ENCODE measurements at regions not wholly inside any gene's neighbourhood (a gene's known extent, or its start where the extent isn't known, plus 50 kb on each side); places are given as distances from the start of the nearest gene placed in this dataset.

DNA sequence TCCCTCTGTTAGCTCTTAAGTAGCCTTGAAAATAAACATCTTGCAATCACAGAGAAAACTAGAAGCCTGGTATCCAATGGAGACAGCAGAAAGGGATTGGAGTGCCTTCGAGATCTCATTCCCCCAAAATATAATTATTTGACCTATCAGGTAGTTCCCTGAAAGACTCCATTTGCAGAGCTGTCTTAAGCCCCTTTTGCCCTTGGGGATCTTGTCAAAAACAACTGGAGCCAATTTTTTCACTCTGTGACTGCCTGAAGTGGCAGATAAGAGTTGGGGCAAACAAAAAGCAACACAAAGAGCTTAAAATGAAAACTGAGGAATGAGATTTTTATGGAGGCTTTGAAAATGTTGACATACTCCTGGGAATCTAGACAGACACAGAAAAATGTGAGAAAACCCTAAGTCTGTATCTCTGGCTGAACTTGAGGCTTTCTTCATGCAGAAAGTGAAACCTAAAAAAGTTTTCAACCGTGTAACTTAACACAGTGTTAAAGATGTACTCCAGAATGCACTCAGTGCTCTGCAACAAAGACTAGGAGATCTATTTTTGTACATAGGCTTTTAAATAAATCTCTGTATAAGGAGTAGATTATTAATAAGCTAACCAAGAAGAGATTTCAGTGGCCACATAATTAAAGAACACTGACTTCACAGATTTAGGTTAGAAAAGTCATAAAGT, 971.1 kb upstream of the MAN1A1 start:
- TF ChIP-seq, protein P1, sequence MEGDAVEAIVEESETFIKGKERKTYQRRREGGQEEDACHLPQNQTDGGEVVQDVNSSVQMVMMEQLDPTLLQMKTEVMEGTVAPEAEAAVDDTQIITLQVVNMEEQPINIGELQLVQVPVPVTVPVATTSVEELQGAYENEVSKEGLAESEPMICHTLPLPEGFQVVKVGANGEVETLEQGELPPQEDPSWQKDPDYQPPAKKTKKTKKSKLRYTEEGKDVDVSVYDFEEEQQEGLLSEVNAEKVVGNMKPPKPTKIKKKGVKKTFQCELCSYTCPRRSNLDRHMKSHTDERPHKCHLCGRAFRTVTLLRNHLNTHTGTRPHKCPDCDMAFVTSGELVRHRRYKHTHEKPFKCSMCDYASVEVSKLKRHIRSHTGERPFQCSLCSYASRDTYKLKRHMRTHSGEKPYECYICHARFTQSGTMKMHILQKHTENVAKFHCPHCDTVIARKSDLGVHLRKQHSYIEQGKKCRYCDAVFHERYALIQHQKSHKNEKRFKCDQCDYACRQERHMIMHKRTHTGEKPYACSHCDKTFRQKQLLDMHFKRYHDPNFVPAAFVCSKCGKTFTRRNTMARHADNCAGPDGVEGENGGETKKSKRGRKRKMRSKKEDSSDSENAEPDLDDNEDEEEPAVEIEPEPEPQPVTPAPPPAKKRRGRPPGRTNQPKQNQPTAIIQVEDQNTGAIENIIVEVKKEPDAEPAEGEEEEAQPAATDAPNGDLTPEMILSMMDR (IDR thresholded peaks at IDR 0.05), result no peak
- no peak for TF ChIP-seq POLR2A (IDR thresholded peaks at IDR 0.05)
- DNase-seq (ENCODE audit: low spot score in 2 of 2), result no peak
- 77 to 82% methylated on average over 2 of the region's 2 CpGs for WGBS, 2 donors
- intact Hi-C loops (cut with DNase I; ENCODE audit: low total_unique reads), result no loop called here
- H3K4me3 ChIP-seq (ENCODE audit: low read depth, poor library complexity, severe bottlenecking), result no peak overlapping the region

DNA sequence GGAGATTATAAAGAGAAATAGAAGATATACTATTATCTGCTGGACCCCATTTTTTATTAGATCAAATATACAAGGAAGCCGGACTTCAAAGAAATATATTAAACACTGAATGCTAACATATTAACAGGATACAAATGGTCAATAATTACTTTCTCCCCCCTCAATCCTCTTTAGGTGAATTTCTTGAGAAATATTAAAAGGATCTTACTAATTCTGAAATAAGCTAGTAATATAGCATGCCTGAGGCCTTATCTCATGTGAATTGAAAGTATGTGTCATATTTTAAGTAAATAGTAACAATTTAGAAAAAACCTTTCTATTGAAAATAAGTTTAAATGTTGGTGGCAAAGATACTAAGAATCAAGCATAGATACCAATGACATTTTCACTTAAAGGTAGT, 954.7 kb upstream of the MAN1A1 start:
- intact Hi-C loops (cut with DNase I; ENCODE audit: low total_unique reads), result no loop called here
- no peak for DNase-seq (ENCODE audit: low spot score in 2 of 2)
- WGBS, 2 donors, result 93 to 96% methylated on average over 1 of the region's 1 CpG
- TF ChIP-seq POLR2A (IDR thresholded peaks at IDR 0.05), result no peak
- TF ChIP-seq, protein P1 (IDR thresholded peaks at IDR 0.05), result no peak
- H3K4me3 ChIP-seq (ENCODE audit: low read depth, poor library complexity, severe bottlenecking), result no peak overlapping the region

DNA sequence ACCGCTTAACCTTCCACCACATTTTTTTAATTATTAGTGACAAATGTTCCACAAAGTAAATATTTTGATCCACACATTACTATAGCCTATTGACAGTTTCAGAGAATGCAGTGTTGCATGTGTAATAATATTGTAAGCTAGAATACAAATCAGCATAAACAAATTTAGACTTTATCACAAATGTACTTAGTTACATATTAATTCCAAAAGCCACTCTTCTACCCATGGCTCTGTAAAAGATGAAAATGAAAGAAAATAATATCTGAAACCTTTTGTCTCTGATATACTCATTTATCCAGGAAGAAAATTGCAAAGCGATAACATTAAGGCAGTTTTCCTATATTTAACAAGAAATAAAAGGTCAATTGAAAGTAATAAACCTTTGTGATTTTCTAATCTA, 954.0 kb upstream of the MAN1A1 start:
- no peak for DNase-seq (ENCODE audit: low spot score in 2 of 2)
- no peak overlapping the region for H3K4me3 ChIP-seq (ENCODE audit: low read depth, poor library complexity, severe bottlenecking)
- TF ChIP-seq, protein P1 (IDR thresholded peaks at IDR 0.05), result no peak
- no peak for TF ChIP-seq POLR2A (IDR thresholded peaks at IDR 0.05)
- 82 to 88% methylated on average over 2 of the region's 2 CpGs for WGBS, 2 donors
- intact Hi-C loops (cut with DNase I; ENCODE audit: low total_unique reads), result no loop called here

DNA sequence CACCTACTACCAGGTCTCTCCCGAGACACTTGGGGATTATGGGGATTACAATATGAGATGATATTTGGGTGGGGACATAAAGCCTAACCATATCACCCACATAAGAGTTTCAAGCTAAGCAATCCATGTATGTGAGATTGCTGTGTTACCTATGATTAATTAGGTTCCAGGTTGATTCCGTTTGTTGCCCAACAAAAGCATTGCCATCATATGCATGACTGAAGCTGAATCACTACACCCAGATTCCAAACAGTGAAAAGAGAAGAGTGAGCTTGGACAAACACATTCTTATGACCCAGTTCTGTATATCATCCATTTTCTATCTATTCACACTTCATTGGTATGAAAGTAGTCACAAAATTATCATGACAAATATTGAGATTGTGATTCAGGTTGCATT, 952.5 kb upstream of the MAN1A1 start:
- WGBS, 2 donors, result 86 to 95% methylated on average over 2 of the region's 2 CpGs
- intact Hi-C loops (cut with DNase I; ENCODE audit: low total_unique reads), result no loop called here
- no peak overlapping the region for H3K4me3 ChIP-seq (ENCODE audit: low read depth, poor library complexity, severe bottlenecking)
- DNase-seq (ENCODE audit: low spot score in 2 of 2), result no peak
- TF ChIP-seq, protein P1 (IDR thresholded peaks at IDR 0.05), result no peak
- TF ChIP-seq POLR2A (IDR thresholded peaks at IDR 0.05), result no peak

DNA sequence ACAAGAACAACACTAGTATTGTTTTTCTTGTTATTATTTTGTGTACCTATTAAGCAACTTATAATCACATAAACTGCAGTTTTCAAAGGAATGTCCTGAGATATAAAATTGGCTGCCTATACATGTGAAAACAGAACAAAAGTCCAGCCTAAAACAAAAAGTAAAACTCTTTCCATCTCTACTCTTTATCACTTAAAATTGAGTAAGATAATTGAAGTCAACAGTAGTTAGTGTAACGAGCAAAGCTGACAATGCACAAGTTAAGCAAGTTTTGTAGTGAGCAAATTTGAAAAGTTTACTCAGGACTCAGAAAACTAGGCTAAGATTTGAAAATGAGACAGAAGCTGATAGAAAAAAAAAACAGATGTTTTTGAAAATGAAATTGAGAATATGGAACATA, 941.4 kb upstream of the MAN1A1 start:
- WGBS, 2 donors, result 53 to 63% methylated on average over 1 of the region's 1 CpG
- DNase-seq (ENCODE audit: low spot score in 2 of 2), result no peak
- TF ChIP-seq, protein P1 (IDR thresholded peaks at IDR 0.05), result no peak
- TF ChIP-seq POLR2A (IDR thresholded peaks at IDR 0.05), result no peak
- H3K4me3 ChIP-seq (ENCODE audit: low read depth, poor library complexity, severe bottlenecking), result no peak overlapping the region
- intact Hi-C loops (cut with DNase I; ENCODE audit: low total_unique reads), result no loop called here

DNA sequence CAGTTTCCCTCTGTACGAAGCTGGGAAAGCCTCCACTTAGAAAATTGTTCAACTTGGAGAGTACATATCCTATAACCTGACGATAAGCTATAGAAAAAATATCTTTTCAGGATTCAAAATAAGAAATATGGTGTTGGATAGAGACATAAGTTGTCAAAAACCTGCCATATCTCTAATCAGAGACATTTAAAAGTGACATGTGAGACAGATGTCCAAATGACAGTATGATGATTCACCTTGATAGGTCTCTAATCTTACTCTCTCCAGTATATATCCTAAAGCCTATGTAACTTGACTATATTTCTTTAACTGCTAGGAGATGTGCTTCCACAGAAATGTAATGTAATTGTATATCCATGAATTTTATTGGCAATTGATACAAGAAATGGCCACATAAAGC, 932.4 kb upstream of the MAN1A1 start:
- intact Hi-C loops (cut with DNase I; ENCODE audit: low total_unique reads), result no loop called here
- no peak for TF ChIP-seq POLR2A (IDR thresholded peaks at IDR 0.05)
- TF ChIP-seq, protein P1 (IDR thresholded peaks at IDR 0.05), result no peak
- 91 to 93% methylated on average over 2 of the region's 2 CpGs for WGBS, 2 donors
- no peak overlapping the region for H3K4me3 ChIP-seq (ENCODE audit: low read depth, poor library complexity, severe bottlenecking)
- DNase-seq (ENCODE audit: low spot score in 2 of 2), result no peak

All from lower leg skin (tissue), 4 donors.